Left ventricle myocardium superior (tissue), 1 donor: ENCODE measurements at regions not wholly inside any gene's neighbourhood (a gene's known extent, or its start where the extent isn't known, plus 50 kb on each side); places are given as distances from the start of the nearest gene placed in this dataset.

ENCODE experiments used
- ATAC-seq: fragments of 200-7000 bp; cut with Tn5 transposase; one replicate; pipeline ENCODE4 v1.9.1; 2020; ENCODE audit warnings: mild to moderate bottlenecking, moderate library complexity
- DNase-seq: peaks from one replicate; pipeline ENCODE4 v3.0.0-alpha.2; 2020
- intact Hi-C: fragments of 100-400 bp; cut with micrococcal nuclease; formaldehyde crosslinking; loops from one replicate; pipeline ENCODE4 v1.11.0; 2022
- donor health status: DM: no; HTN: yes; CAD: no; lungs with severe emphysema.

DNA sequence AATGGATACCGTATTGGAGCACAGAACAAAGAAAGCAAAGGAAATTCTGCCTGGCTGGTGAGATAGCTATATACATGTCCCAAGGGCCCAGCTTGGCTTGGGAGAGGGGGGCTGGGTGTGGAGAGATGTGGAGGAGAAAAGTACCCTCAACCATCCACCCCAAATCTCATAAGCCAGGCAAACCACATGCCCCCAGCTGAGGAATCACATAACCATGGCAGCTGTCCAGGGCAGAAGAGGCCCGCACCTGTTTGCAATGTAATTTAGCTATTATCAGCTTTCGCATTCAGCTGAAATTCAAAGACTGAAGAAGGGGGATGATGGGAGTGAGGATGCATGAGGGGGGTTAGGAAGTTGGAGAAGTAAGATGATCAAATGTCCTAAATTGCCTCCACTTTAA, 196.1 kb downstream of the TBX5 start:
- intact Hi-C loops: no loop called here
- DNase-seq (no peak), ATAC-seq (no peak)

- no peak for DNase-seq
- intact Hi-C loops: no loop called here
- ATAC-seq: no peak
These were observed 199.4 kb downstream of the TBX5 start for GRCh38 chr12:114206525-114206924.

- ATAC-seq: no peak
- intact Hi-C loops: no loop called here
- no peak for DNase-seq
These were observed 204.2 kb downstream of the TBX5 start for GRCh38 chr12:114201794-114202193.

DNA sequence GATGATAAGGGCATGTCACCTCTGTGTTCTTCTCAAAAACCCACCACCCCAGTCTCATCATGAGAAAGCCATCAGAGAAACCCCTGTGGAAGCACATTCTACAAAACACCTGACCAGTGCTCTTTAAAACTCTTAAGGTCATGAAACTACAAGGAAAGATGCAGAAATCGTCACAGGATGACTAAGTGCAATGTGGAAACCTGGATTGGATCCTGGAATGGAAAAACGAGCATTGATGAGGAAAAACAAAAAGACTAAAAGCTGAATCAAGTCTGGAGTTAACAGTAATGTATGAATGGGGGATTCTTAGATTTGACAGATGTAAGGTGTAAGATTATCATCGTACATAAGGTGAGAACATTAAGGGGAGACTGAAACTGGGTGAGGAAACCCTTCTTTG, 211.0 kb downstream of the TBX5 start:
- DNase-seq: no peak
- intact Hi-C loops: no loop called here
- no peak for ATAC-seq

DNA sequence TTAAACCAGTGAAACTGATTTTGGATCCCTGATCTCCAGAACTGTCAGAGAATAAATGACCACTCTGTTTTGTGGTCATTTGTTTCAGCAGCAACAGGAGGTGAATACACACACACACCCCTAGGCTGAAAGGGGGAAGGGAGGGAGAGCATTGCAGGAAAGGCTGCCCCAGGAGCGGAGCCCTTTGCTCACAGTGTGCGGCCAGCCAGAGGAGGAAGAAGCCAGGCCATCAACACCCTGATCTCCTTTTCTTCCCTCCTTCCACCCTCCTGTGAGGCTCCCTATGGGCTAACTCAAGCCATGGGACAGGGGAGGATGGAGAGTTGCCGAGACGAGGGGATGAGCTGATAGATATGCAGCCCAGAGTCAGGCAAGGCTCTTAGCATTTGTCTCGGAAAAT, 211.9 kb downstream of the TBX5 start:
- ATAC-seq (no peak), DNase-seq (no peak)
- intact Hi-C loops: no loop called here

- ATAC-seq: no peak
- no peak for DNase-seq
- intact Hi-C loops: no loop called here
These were observed 212.5 kb downstream of the TBX5 start for GRCh38 chr12:114193474-114193873.

DNA sequence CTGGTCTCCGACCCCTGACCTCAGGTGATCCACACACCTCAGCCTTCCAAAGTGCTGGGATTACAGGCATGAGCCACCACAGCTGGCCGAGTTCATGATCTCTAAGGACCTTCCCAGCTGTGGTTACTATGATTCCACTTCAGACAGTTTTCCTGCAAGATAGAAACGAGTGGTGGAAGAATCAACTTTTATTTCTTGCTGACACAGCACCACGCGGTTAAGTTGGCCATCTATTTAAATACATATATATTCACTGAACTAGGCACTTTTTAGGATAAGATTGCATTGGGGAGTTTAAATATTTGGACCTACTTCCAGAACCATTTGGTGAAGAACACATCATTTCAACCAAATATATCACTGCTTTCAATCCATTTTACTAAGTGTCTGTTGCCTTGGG, 213.4 kb downstream of the TBX5 start:
- no peak for ATAC-seq

DNA sequence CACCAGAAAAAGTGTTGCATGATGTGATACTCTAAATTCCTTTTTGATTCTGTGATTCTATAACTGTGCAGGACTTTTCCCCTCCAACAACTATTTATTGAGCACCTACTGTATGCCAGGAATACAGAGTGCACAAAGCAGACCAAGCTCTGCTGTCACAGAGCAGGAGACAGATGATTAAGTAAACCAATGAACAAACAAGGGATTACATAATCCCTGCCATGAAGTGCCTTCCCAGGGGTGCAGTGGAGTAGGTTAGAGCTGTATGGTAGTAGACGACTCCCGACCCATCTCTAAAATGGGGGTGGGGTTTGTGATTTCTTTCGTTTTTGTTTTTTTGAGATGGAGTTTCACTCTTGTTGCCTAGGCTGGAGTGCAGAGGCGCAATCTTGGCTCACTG, 213.9 kb downstream of the TBX5 start:
- intact Hi-C loops: no loop called here
- ATAC-seq (no peak), DNase-seq (no peak)

More for the DNA sequence above, 213.4 kb downstream of the TBX5 start:
- intact Hi-C loops: no loop called here
- DNase-seq: no peak

DNA sequence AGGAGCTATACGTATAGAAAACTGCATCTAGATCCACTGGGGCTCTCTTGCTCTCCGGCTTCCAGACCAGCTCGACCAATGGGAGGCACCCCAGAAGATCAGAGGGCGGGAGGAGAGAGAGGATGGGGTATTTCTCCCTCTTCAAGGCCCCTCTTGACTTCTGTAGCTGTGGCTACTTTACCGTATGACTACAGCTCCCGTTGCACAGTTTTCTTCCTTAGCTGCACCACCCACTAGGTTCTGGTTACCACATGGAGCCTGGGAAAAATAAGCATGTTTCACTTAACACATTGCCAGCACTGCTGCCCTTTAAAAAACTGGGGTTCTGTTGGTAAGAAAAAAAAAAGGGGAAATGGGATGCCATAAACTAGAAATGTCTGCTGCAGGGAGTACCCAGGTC, 214.4 kb downstream of the TBX5 start:
- intact Hi-C loops: no loop called here
- no peak for DNase-seq
- no peak for ATAC-seq

- intact Hi-C loops: no loop called here
- DNase-seq: no peak
- peak; percentile 84 for ATAC-seq
These were observed 215.0 kb downstream of the TBX5 start for GRCh38 chr12:114190971-114191370.

GRCh38 chr12:114189266-114189665, 216.7 kb downstream of the TBX5 start:
- DNase-seq: no peak
- ATAC-seq: no peak

DNA sequence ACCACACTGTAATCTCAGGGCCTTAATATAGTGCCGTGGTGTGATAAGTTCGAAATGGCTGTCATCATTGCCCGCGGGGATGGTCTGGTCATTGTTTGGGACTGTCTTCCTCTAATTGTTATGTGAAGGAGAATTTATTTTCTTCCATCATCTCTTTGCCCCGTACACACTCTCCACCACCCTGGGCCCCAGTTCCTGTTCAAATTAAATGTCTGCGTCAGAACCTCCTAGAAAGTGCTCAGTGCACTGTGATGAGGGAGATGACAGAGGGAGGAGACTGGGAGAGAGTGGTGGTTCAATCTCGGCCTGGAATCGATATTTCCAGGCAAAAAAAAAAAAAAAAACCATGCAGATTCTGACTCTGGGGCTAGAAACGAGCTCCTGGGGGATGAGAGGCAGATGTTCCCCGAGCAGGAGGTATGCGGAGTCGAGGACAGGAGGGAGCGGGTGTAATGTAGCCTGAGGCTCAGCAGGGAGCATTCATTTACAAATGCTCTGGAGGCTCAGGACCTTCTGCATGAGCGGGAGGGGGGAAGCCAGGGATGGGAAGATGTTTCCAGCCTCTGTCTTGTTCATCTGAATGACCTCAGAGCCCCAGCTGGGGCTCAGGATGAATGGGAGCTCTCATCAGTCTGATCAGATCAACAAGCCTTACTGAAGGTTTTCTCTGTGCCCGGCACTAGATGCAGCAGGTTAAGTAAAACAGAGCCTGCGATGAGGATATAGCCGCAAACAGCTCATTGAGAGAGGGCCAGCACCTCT, 219.5 kb downstream of the TBX5 start:
- no peak for DNase-seq
- peak; percentile 43 for ATAC-seq
- intact Hi-C loops: no loop called here

More at GRCh38 chr12:114189266-114189665, 216.7 kb downstream of the TBX5 start:
- intact Hi-C loops: no loop called here

GRCh38 chr12:114185036-114185435, 218.9 kb upstream of the RBM19 start:
- ATAC-seq: peak; percentile 90
- DNase-seq: no peak
- intact Hi-C loops: no loop called here

DNA sequence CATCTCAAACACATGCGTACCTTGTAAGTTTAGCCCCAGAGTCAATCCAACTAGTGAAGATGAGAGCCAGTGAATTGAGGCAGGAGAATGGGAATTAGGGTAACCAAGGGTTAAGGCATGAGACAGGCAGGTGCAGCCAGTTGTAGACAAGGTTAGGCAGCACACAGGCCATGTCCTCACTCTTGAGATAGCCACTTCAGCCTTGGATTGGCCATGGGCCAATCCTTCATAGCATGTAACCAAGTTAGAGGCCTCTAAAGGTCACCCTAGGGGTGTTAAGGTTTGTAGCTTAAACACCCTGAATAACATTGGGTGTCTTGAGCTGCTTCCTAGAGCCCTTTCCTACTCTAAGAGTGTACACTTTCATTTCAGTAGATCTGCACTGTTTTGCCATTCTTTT, 208.2 kb upstream of the RBM19 start:
- intact Hi-C loops: no loop called here
- peak; percentile 89 for ATAC-seq
- no peak for DNase-seq

GRCh38 chr12:114172135-114172534, 206.0 kb upstream of the RBM19 start:
- no peak for ATAC-seq

DNA sequence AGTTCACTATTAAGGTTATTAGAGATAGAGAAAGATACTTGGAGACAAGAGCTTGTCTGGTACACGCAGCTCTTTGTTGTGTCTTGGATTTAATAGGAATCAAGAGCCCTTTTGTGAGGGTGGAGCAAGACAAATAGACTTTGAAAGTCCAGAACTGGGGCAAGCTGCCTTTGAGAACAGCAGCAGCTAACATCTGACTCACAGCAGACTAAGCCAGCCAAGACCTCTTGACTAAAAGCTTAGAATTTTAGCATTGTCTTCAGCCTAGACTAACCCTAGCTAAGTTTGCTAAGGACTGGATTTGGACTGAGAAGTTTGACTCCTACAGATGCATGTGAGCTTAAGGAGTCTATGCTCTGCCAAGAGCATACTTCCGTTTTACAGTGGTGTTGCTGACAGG, 201.9 kb upstream of the RBM19 start:
- intact Hi-C loops: loop anchor here (10.0 kb wide), 2 partner anchors 307 to 337 kb away; no protein-coding TSS in a partner anchor
- ATAC-seq (no peak), DNase-seq (no peak)

More at GRCh38 chr12:114172135-114172534, 206.0 kb upstream of the RBM19 start:
- DNase-seq: no peak
- intact Hi-C loops: no loop called here

GRCh38 chr12:114167431-114167830, 201.3 kb upstream of the RBM19 start:
- no peak for DNase-seq
- intact Hi-C loops: loop anchor here (10.0 kb wide), 2 partner anchors 307 to 337 kb away; no protein-coding TSS in a partner anchor
- no peak for ATAC-seq

DNA sequence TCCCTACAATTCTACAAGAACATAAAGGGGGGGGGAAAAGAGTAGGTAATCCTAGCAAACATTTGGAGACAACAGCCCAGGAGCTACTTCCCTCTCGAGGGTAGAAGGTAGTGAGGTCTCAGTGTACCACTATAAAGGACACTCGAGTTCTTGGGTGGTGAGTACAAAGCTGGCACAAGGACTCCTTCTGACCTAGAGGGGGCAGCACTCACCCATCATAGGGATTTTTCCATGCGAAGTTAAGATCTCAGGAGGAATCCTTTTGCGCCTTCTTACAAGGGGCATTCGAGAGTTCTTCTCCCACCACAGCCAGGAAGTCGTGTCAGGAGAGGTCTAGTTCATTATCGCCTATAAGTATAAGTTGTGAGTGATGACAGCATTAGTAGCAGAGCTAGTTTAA, 200.2 kb upstream of the RBM19 start:
- ATAC-seq (peak; percentile 85), DNase-seq (no peak)

DNA sequence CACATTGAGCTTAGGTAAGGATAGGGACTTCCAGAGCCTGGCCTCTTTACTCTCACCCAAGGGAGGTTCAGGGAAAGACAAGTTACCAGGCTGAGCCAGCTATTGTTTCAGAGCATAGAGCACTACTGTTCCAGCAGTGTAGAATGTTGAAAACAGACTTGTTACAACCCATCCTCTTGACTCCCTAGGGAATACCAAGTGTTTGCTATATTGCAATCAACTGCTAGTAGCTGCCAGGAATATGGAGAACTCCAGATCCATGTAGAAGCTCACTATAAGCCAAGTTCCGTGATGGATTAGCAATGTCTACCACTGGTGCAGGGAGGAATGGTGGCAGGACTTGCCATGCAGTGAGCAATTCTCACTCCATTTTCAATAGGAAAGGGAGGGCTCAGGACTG, 199.8 kb upstream of the RBM19 start:
- ATAC-seq: no peak
- intact Hi-C loops: loop anchor here (10.0 kb wide), 2 partner anchors 309 to 339 kb away; no protein-coding TSS in a partner anchor
- DNase-seq: no peak

More for the DNA sequence above, 200.2 kb upstream of the RBM19 start:
- intact Hi-C loops: loop anchor here (10.0 kb wide), 2 partner anchors 308 to 338 kb away; no protein-coding TSS in a partner anchor

GRCh38 chr12:114164351-114164750, 198.2 kb upstream of the RBM19 start:
- DNase-seq (no peak), ATAC-seq (no peak)
- intact Hi-C loops: loop anchor here (10.0 kb wide), 2 partner anchors 310 to 340 kb away; no protein-coding TSS in a partner anchor

DNA sequence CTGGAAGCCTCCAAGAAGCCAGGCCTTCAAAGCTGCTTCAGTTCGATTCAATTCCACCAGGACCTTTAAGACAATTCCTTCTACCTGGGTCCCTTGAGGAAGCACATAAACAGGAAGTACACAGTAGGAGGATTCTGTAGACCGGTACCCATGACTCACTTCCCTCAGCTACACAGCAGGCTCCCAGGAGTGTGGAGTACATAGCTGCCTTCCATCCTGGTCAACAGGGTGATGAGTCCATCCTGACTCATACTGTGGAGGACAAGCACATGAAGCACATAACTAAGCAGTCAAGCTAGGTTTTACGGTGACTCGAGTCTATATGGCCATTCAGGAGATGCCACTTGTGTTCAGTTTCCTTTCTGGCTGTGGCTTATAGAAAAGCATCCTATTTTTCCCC, 197.6 kb upstream of the RBM19 start:
- ATAC-seq (no peak), DNase-seq (no peak)
- intact Hi-C loops: loop anchor here (10.0 kb wide), 2 partner anchors 311 to 341 kb away; no protein-coding TSS in a partner anchor
